Fibroblast of mammary gland (primary cell): ENCODE measurements at regions not wholly inside any gene's neighbourhood (a gene's known extent, or its start where the extent isn't known, plus 50 kb on each side); places are given as distances from the start of the nearest gene placed in this dataset.
"Not testable (repeated sequence)": the region's sequence is repeated elsewhere in the genome, so short reads cannot be mapped to it uniquely, and the experiment has no call there.

Experiments
- DNase-seq: peaks from one replicate; pipeline ENCODE4 v3.0.0-alpha.2; 2010; ENCODE audit warnings: low read depth
- H3K4me3 ChIP-seq: 2 replicates; pipeline ENCODE4 v1.5.1; 2011; ENCODE audit warnings: low read depth, mild to moderate bottlenecking, low read length, moderate library complexity; ENCODE audit not compliant: control insufficient read depth
- TF ChIP-seq, protein P1 (sequence below): conservative IDR thresholded peaks from 2 replicates; pipeline ENCODE4 v1.5.1; 2011; ENCODE audit warnings: low read depth, low read length, inconsistent platforms; ENCODE audit not compliant: control insufficient read depth, insufficient read depth

DNA sequence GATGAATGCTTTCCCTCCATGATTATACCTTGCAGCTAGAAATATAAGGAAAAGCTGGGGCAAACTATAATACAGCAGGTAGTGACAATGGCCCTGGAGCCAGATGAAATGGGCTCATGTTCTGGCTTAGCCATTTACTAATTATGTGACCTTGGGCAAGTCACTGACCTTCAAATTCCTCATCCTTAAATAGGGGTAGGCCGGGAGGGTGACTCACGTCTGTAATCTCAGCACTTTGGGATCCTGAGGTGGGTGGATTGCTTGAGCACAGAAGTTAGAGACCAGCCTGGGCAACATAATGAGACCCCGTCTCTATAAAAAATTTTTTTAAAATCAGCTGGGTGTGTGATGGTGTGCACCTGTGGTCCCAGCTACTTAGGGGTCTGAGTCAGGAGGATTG, 155.4 kb downstream of the C12orf75 start:
- H3K4me3 ChIP-seq: no peak overlapping the region
- TF ChIP-seq, protein P1, sequence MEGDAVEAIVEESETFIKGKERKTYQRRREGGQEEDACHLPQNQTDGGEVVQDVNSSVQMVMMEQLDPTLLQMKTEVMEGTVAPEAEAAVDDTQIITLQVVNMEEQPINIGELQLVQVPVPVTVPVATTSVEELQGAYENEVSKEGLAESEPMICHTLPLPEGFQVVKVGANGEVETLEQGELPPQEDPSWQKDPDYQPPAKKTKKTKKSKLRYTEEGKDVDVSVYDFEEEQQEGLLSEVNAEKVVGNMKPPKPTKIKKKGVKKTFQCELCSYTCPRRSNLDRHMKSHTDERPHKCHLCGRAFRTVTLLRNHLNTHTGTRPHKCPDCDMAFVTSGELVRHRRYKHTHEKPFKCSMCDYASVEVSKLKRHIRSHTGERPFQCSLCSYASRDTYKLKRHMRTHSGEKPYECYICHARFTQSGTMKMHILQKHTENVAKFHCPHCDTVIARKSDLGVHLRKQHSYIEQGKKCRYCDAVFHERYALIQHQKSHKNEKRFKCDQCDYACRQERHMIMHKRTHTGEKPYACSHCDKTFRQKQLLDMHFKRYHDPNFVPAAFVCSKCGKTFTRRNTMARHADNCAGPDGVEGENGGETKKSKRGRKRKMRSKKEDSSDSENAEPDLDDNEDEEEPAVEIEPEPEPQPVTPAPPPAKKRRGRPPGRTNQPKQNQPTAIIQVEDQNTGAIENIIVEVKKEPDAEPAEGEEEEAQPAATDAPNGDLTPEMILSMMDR: no peak
- no peak for DNase-seq

DNA sequence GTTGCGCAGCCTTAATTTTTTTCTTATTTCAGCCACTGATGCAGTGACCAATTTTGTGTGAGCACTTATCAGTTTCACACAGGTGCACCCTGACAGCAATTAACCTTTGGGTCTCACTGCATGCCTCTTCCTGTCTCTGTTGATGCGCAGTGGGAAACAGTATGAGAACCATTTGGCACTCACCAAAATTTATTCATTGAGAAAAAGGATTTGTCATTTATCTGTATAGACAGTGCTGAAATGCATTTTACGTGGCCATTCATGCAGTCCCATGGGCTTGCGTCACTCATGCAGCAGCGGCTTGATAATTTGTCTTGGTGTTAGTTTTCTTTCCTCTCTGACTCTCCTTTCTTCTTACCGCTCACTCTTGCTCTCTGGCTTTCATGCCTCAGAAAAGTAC, 157.5 kb downstream of the C12orf75 start:
- no peak for DNase-seq
- H3K4me3 ChIP-seq: no peak overlapping the region
- TF ChIP-seq, protein P1: no peak

DNA sequence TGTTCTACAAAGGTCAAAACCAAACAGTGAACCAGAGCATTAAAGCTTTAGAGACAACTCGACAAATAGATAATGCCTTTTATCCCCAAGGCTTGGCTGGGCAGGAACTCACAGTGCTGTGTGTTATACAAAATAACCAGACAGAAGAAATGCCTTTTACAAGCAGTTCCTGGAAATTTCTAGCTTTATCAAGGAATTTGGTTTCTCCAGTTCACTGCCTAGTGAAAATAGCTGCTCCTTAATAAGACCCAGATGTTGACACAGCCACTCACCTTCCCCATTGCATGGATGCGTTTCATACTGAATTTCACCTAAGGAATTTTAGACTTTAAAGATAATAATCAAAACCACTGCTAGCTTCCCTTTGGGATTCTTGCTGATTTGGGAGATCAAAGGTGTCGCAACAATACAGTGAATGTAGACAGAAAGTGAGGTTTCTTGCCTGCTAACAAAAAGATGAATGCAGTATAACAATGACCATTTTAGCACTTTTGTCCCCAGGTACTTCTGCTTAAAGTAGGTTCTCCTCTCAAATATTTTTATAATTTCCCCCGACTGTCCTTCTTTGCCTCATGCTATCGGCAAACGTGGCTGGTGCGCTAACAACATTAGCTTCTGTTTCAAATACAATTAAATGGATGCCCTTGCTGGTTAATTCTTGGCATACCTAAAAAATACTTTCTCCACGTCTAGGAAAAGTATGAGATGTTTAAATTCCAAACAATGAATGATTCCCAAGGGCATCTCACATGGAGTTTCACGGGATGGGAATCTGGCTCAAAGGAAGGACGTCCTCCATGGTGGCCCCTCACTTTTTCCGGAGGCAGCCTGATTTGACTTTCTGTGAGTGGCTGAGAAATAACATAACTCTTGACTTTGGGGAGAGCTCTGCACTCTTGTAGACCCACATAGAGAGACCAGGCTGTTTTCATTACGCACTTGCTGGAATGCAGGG, 162.4 kb downstream of the C12orf75 start:
- DNase-seq: peak; percentile 10
- TF ChIP-seq, protein P1: no peak
- no peak overlapping the region for H3K4me3 ChIP-seq

DNA sequence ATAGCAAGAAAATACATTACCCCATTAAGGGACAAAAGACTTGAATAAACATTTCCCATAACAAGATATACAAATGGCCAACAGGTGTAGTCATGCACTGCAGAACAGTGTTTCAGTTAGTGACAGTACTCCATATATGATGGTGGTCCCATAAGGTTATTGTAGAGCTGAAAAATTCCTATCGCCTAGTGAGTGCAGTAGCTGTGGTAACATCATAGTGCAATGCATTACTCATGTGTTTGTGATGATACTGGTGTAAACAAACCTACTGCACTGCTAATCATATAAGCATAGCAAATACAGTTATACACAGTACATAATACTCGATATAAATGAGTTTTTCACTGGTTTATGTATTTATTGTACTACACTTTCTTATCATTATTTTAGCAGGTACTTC, 168.7 kb downstream of the C12orf75 start:
- TF ChIP-seq, protein P1: no peak

DNA sequence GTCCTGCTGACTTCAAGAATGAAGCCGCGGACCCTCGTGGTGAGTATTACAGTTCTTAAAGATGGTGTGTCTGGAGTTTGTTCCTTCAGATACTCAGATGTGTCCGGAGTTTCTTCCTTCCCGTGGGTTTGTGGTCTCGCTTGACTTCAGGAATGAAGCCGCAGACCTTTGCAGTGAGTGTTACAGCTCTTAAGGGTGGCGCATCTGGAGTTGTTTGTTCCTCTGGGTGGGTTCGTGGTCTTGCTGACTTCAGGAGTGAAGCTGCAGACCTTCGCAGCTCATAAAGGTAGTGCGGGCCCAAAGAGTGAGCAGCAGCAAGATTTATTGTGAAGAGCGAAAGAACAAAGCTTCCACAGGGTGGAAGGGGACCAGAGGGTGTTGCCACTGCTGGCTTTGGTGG, 170.2 kb downstream of the C12orf75 start:
- not testable (repeated sequence) for H3K4me3 ChIP-seq, DNase-seq

More for the DNA sequence above, 168.7 kb downstream of the C12orf75 start:
- H3K4me3 ChIP-seq: no peak overlapping the region
- DNase-seq: no peak

DNA sequence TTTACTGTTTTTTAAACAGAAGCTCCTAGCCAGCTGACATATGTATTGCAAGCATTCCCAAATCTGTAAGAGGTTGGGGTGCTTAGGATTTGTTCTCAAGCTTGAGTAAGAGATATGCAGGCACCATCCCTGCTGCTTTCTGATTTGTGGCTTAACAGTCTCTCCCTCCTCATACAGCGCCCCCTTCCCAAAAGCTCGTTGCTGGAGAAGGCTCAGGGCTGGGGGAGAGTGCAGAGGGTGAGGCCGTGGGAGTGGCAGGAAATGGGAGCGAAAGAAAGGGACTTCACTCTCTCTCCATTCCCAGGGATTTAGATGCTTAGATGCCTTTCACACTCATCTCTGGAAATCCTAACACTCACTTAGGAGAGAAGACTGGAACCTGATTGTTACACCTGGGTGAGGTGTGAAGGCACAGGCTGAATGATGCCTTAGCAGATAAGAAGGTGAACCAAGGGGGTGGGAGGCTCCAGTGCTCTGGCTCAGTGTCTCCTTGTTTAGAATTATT, 172.0 kb downstream of the C12orf75 start:
- no peak for DNase-seq
- H3K4me3 ChIP-seq: no peak overlapping the region
- TF ChIP-seq, protein P1: no peak

DNA sequence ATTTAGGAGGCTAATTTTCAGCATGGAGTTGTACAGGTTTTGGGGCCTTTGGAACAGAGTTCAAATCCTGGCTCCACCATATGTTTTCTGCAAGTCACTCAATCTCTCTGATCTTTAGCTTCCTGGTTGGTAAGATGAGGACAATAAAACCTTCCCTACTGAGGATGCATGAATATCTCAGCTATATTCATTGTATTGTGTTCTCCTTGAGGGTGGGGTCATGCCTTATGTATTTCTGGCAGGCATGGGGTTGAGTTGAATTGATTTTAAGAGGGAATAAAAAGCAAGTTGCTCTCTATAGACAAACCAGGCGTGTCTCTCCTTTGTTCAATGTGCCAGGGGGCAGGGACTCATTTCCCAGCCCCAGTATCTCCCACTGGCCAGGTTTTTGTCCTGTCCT, 173.1 kb downstream of the C12orf75 start:
- TF ChIP-seq, protein P1: no peak
- H3K4me3 ChIP-seq: no peak overlapping the region

More for the DNA sequence above, 173.1 kb downstream of the C12orf75 start:
- no peak for DNase-seq
